IPS-20b (cell line): ENCODE measurements at regions not wholly inside any gene's neighbourhood (a gene's known extent, or its start where the extent isn't known, plus 50 kb on each side); places are given as distances from the start of the nearest gene placed in this dataset.
"Not testable (repeated sequence)": the region's sequence is repeated elsewhere in the genome, so short reads cannot be mapped to it uniquely, and the experiment has no call there.

Experiments used
- H3K27ac ChIP-seq: one replicate; pipeline ENCODE4 v1.5.1; 2013; ENCODE audit warnings: low read length
- H3K27me3 ChIP-seq: 2 replicates; pipeline ENCODE4 v1.6.1; 2013; ENCODE audit warnings: mild to moderate bottlenecking, low read length, inconsistent platforms; ENCODE audit not compliant: insufficient read depth
- H3K36me3 ChIP-seq: 2 replicates; pipeline ENCODE4 v1.6.1; 2013; ENCODE audit warnings: low read depth, mild to moderate bottlenecking, inconsistent platforms, low read length, moderate library complexity; ENCODE audit not compliant: insufficient read depth
- H3K4me1 ChIP-seq: 2 replicates; pipeline ENCODE4 v1.6.1; 2013; ENCODE audit warnings: mild to moderate bottlenecking, control low read depth, inconsistent platforms, low read length, moderate library complexity; ENCODE audit not compliant: insufficient read depth
- H3K4me3 ChIP-seq: 2 replicates; pipeline ENCODE4 v1.5.1; 2013; ENCODE audit warnings: mild to moderate bottlenecking, low read length, inconsistent platforms
- H3K9ac ChIP-seq: 2 replicates; pipeline ENCODE4 v1.6.1; 2013; ENCODE audit warnings: low read depth, mild to moderate bottlenecking, inconsistent platforms, low read length, moderate library complexity
- H3K9me3 ChIP-seq: 2 replicates; pipeline ENCODE4 v1.6.1; 2013; ENCODE audit warnings: mild to moderate bottlenecking, low read depth, low read length, inconsistent platforms; ENCODE audit not compliant: insufficient read depth

GRCh38 chr4:189124791-189125190 is 815.9 kb upstream of the FRG1 start:
- H3K4me1 ChIP-seq: no peaks in the 10 kb centered on the region
- H3K27ac ChIP-seq: no peak overlapping the region
- H3K4me3 ChIP-seq: no peak overlapping the region
- no peaks in the 10 kb centered on the region for H3K36me3 ChIP-seq
- no peaks in the 10 kb centered on the region for H3K27me3 ChIP-seq
- no peaks in the 10 kb centered on the region for H3K9me3 ChIP-seq
- no peak overlapping the region for H3K9ac ChIP-seq

- Histone ChIP-seq H3K9me3 (no peaks in the 10 kb centered on the region), H3K27ac (no peak overlapping the region), H3K36me3 (no peaks in the 10 kb centered on the region), H3K4me1 (no peaks in the 10 kb centered on the region), H3K9ac (no peak overlapping the region), H3K4me3 (no peak overlapping the region), H3K27me3 (no peaks in the 10 kb centered on the region)
Observed at GRCh38 chr4:189126040-189126439, 814.6 kb upstream of the FRG1 start.

GRCh38 chr4:189128341-189128740 is 812.3 kb upstream of the FRG1 start:
- H3K36me3 ChIP-seq: no peaks in the 10 kb centered on the region
- H3K9ac ChIP-seq: no peak overlapping the region
- H3K27me3 ChIP-seq: no peaks in the 10 kb centered on the region
- H3K4me1 ChIP-seq: no peaks in the 10 kb centered on the region
- no peaks in the 10 kb centered on the region for H3K9me3 ChIP-seq
- no peak overlapping the region for H3K27ac ChIP-seq
- no peak overlapping the region for H3K4me3 ChIP-seq

GRCh38 chr4:189129044-189129694 is 811.5 kb upstream of the FRG1 start:
- Histone ChIP-seq H3K4me1 (no peaks in the 10 kb centered on the region), H3K27ac (no peak overlapping the region), H3K27me3 (no peaks in the 10 kb centered on the region), H3K9me3 (no peaks in the 10 kb centered on the region), H3K4me3 (no peak overlapping the region), H3K36me3 (no peaks in the 10 kb centered on the region), H3K9ac (no peak overlapping the region)

- Histone ChIP-seq H3K27ac (no peak overlapping the region), H3K9me3 (no peaks in the 10 kb centered on the region), H3K4me3 (no peak overlapping the region), H3K36me3 (no peaks in the 10 kb centered on the region), H3K27me3 (no peaks in the 10 kb centered on the region), H3K4me1 (no peaks in the 10 kb centered on the region), H3K9ac (no peak overlapping the region)
Observed at GRCh38 chr4:189131118-189131517, 809.6 kb upstream of the FRG1 start.

- Histone ChIP-seq H3K4me1 (no peaks in the 10 kb centered on the region), H3K9ac (no peak overlapping the region), H3K27ac (no peak overlapping the region), H3K36me3 (no peaks in the 10 kb centered on the region), H3K27me3 (no peaks in the 10 kb centered on the region), H3K4me3 (no peak overlapping the region), H3K9me3 (no peaks in the 10 kb centered on the region)
Observed at GRCh38 chr4:189136462-189136861, 804.2 kb upstream of the FRG1 start.

GRCh38 chr4:189143263-189143952 is 797.3 kb upstream of the FRG1 start:
- H3K36me3 ChIP-seq: no peaks in the 10 kb centered on the region
- no peaks in the 10 kb centered on the region for H3K4me1 ChIP-seq
- no peak overlapping the region for H3K4me3 ChIP-seq
- no peak overlapping the region for H3K9ac ChIP-seq
- H3K27ac ChIP-seq: no peak overlapping the region
- H3K9me3 ChIP-seq: no peaks in the 10 kb centered on the region
- no peaks in the 10 kb centered on the region for H3K27me3 ChIP-seq

GRCh38 chr4:189147005-189147929 is 793.4 kb upstream of the FRG1 start:
- Histone ChIP-seq H3K4me3 (no peak overlapping the region), H3K36me3 (no peaks in the 10 kb centered on the region), H3K27me3 (no peaks in the 10 kb centered on the region), H3K4me1 (no peaks in the 10 kb centered on the region), H3K9me3 (peaks cover 12% of the 10 kb centered on the region), H3K9ac (no peak overlapping the region), H3K27ac (no peak overlapping the region)

GRCh38 chr4:189155083-189155482 is 785.6 kb upstream of the FRG1 start:
- H3K9me3 ChIP-seq: peaks cover 14% of the 10 kb centered on the region
- H3K27ac ChIP-seq, H3K27me3 ChIP-seq, H3K4me1 ChIP-seq, H3K9ac ChIP-seq, H3K4me3 ChIP-seq, H3K36me3 ChIP-seq: not testable (repeated sequence)

- Histone ChIP-seq H3K4me1 (peaks cover 51% of the 10 kb centered on the region; the same call in 1 of the 2 replicates), H3K27ac (peak overlapping the region; percentile 92), H3K9ac (peak overlapping the region; percentile 75), H3K36me3 (no peaks in the 10 kb centered on the region), H3K9me3 (no peaks in the 10 kb centered on the region), H3K27me3 (no peaks in the 10 kb centered on the region), H3K4me3 (peak overlapping the region; percentile 51; the same call in 1 of the 2 replicates)
Observed at GRCh38 chr4:189162073-189162789, 778.4 kb upstream of the FRG1 start.

- H3K36me3 ChIP-seq: no peaks in the 10 kb centered on the region
- peak overlapping the region; percentile 75 for H3K9ac ChIP-seq
- H3K27ac ChIP-seq: peak overlapping the region; percentile 92
- peak overlapping the region; percentile 51; the same call in 1 of the 2 replicates for H3K4me3 ChIP-seq
- H3K27me3 ChIP-seq: no peaks in the 10 kb centered on the region
- peaks cover 51% of the 10 kb centered on the region; the same call in 1 of the 2 replicates for H3K4me1 ChIP-seq
- H3K9me3 ChIP-seq: no peaks in the 10 kb centered on the region
Observed at GRCh38 chr4:189162888-189163287, 777.8 kb upstream of the FRG1 start.
